Karpas-422 (cell line): ENCODE measurements at regions not wholly inside any gene's neighbourhood (a gene's known extent, or its start where the extent isn't known, plus 50 kb on each side); places are given as distances from the start of the nearest gene placed in this dataset.
"Not testable (repeated sequence)": the region's sequence is repeated elsewhere in the genome, so short reads cannot be mapped to it uniquely, and the experiment has no call there.

Source experiments
- DNase-seq: peaks from one replicate; pipeline ENCODE4 v3.0.0-alpha.2; 2015
- H2AFZ ChIP-seq: fragments of 200-600 bp; sonication (generic); 2 replicates; pipeline ENCODE4 v1.6.1; 2014; ENCODE audit warnings: antibody characterized with exemption, low read length, mixed read lengths
- H3K27ac ChIP-seq: fragments of 200-600 bp; sonication (generic); 2 replicates; pipeline ENCODE4 v1.5.1; 2014; ENCODE audit warnings: mild to moderate bottlenecking, low read length, moderate library complexity
- H3K27me3 ChIP-seq: fragments of 200-600 bp; sonication (generic); 2 replicates; pipeline ENCODE4 v1.6.1; 2014; ENCODE audit warnings: low read length, mixed read lengths
- H3K36me3 ChIP-seq: fragments of 200-600 bp; sonication (generic); 2 replicates; pipeline ENCODE4 v1.6.1; 2014; ENCODE audit warnings: low read length, mixed read lengths; ENCODE audit not compliant: insufficient read depth
- H3K4me1 ChIP-seq: fragments of 200-600 bp; sonication (generic); 2 replicates; pipeline ENCODE4 v1.6.1; 2014; ENCODE audit warnings: mild to moderate bottlenecking, low read length, mixed read lengths
- H3K4me2 ChIP-seq: fragments of 200-600 bp; sonication (generic); 2 replicates; pipeline ENCODE4 v1.6.1; 2014; ENCODE audit warnings: low read length, low read depth, mild to moderate bottlenecking; ENCODE audit not compliant: poor library complexity, severe bottlenecking
- H3K4me3 ChIP-seq: fragments of 200-600 bp; sonication (generic); 2 replicates; pipeline ENCODE4 v1.5.1; 2014; ENCODE audit warnings: mild to moderate bottlenecking, antibody characterized with exemption, low read length, mixed read lengths
- H3K79me2 ChIP-seq: fragments of 200-600 bp; sonication (generic); 2 replicates; pipeline ENCODE4 v1.6.1; 2014; ENCODE audit warnings: mild to moderate bottlenecking, low read length, mixed read lengths
- H3K9ac ChIP-seq: fragments of 200-600 bp; sonication (generic); 2 replicates; pipeline ENCODE4 v1.6.0; 2014; ENCODE audit warnings: low read length
- H3K9me2 ChIP-seq: fragments of 200-600 bp; sonication (generic), shearing (Covaris generic); replicated peaks from 2 replicates; pipeline ENCODE4 v1.6.0; 2014; ENCODE audit warnings: mild to moderate bottlenecking, low read length, moderate library complexity; ENCODE audit not compliant: insufficient read depth
- H3K9me3 ChIP-seq: fragments of 300-700, 200-600 bp; sonication (generic); 2 replicates; pipeline ENCODE4 v1.6.1; 2014; ENCODE audit warnings: low read length, mixed read lengths
- H4K20me1 ChIP-seq: fragments of 200-600 bp; sonication (generic); 2 replicates; pipeline ENCODE4 v1.6.1; 2014; ENCODE audit warnings: mild to moderate bottlenecking, antibody characterized with exemption, low read length, low read depth; ENCODE audit not compliant: insufficient read depth

DNA sequence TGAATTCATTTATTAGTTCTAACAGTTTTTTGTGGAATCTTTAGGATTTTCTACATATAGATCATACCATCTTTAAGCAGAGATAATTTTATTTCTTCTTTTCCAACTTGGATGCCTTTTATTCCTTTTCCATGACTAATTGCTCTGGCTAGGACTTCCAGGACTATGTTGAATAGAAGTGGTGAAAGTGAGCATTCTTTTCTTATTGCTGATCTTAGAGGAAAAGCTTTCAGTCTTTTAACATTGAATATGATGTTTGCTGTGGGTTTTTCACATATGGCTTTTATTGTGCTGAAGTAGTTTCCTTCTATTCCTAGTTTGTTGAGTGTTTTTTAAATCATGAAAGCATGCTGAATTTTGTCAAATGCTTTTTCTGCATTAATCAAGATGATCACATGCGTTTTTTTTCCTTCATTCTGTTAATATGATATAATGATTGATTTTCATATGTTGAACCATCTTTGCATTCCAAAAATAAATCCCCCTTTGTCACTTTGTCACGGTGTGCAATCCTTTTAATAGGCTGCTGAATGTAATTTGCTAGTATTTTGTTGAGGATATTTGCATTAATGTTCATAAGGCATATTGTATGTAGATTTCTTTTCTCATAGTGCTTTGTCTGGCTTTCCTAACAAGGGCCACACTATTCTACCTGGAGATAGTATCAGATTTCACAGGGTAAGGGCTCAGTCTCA lies 92.9 kb downstream of the ZNF467 start:
- no peak overlapping the region for H3K27ac ChIP-seq
- H3K4me2 ChIP-seq = no peak overlapping the region
- no peak overlapping the region for H3K4me3 ChIP-seq
- H3K4me1 ChIP-seq = peaks cover 8% of the 10 kb centered on the region
- H2AFZ ChIP-seq = no peak overlapping the region
- no peaks in the 10 kb centered on the region for H3K79me2 ChIP-seq
- peaks cover 11% of the 10 kb centered on the region for H3K9me3 ChIP-seq
- DNase-seq = no peak
- H3K9ac ChIP-seq = no peak overlapping the region
- H4K20me1 ChIP-seq = no peaks in the 10 kb centered on the region
- H3K27me3 ChIP-seq = peaks cover 6% of the 10 kb centered on the region; the same call in 1 of the 2 replicates
- no peaks in the 10 kb centered on the region for H3K9me2 ChIP-seq
- no peaks in the 10 kb centered on the region for H3K36me3 ChIP-seq

DNA sequence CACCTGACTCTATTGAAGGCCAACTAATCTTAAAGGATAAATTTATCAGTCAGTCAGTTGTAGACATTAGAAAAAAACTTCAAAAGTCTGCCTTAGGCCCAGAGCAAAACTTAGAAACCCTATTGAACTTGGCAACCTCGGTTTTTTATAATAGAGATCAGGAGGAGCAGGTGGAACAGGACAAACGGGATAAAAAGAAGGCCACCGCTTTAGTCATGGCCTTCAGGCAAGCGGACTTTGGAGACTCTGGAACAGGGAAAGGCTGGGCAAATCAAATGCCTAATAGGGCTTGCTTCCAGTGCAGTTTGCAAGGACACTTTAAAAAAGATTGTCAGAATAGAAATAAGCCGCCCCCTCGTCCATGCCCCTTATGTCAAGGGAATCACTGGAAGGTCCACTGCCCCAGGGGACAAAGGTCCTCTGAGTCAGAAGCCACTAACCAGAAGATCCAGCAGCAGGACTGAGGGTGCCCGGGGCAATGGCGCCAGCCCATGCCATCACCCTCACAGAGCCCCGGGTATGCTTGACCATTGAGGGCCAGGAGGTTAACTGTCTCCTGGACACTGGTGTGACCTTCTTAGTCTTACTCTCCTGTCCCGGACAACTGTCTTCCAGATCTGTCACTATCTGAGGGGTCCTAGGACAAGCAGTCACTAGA lies 98.5 kb downstream of the ZNF467 start:
- not testable (repeated sequence) for H3K79me2 ChIP-seq, H3K9ac ChIP-seq, DNase-seq, H3K4me1 ChIP-seq, H3K4me3 ChIP-seq, H3K9me3 ChIP-seq, H3K36me3 ChIP-seq, H3K27ac ChIP-seq, H4K20me1 ChIP-seq, H3K4me2 ChIP-seq, H2AFZ ChIP-seq, H3K27me3 ChIP-seq, H3K9me2 ChIP-seq

DNA sequence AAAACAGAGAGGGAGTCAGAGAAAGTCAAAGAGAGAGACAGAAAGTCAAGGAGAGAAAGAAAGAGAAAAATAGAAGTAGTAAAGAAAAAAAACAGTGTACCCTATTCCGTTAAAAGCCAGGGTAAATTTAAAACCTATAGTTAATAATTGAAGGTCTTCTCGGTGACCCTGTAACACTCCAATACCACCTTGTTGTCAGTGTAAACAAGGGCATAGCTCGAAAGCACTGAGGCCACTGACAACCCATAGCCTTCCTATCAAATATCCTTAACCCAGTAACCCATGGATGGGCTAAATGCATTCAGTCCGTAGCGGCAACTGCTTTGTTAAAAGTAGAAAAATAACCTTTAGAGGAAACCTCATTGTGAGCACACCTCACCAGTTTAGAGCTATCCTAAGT lies 100.4 kb downstream of the ZNF467 start:
- Histone ChIP-seq H2AFZ (no peak overlapping the region), H3K4me3 (no peak overlapping the region), H3K36me3 (no peaks in the 10 kb centered on the region), H3K4me2 (no peak overlapping the region), H4K20me1 (no peaks in the 10 kb centered on the region), H3K9me2 (no peaks in the 10 kb centered on the region), H3K79me2 (no peaks in the 10 kb centered on the region), H3K27ac (no peak overlapping the region), H3K4me1 (no peaks in the 10 kb centered on the region), H3K9ac (no peak overlapping the region), H3K27me3 (no peaks in the 10 kb centered on the region), H3K9me3 (no peaks in the 10 kb centered on the region)
- DNase-seq = no peak

DNA sequence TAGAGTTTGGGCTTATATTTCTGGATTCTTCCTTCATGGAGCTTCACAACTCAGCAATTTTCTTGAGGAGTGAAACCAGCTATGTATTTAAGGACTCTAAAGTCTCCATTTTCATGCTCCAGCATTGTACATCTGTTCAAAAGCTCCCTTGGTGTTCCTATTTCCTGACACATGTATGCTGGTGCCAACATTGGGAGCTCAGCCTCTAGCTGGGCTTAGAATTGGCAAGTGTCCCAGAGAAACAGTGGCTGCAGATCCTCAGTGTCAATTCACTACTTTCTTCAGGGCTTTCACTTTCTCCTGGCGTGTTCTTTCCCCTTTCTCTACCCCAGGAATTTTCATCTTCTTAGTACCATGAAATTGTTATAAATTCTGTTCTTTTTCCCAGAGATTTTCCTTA lies 103.1 kb downstream of the ZNF467 start:
- H3K27me3 ChIP-seq = no peaks in the 10 kb centered on the region
- H3K27ac ChIP-seq = no peak overlapping the region
- no peak overlapping the region for H3K4me2 ChIP-seq
- H2AFZ ChIP-seq = no peak overlapping the region
- no peak overlapping the region for H3K4me3 ChIP-seq
- no peaks in the 10 kb centered on the region for H3K4me1 ChIP-seq
- no peaks in the 10 kb centered on the region for H4K20me1 ChIP-seq
- H3K79me2 ChIP-seq = no peaks in the 10 kb centered on the region
- no peaks in the 10 kb centered on the region for H3K9me2 ChIP-seq
- no peak overlapping the region for H3K9ac ChIP-seq
- H3K36me3 ChIP-seq = no peaks in the 10 kb centered on the region
- no peak for DNase-seq
- no peaks in the 10 kb centered on the region for H3K9me3 ChIP-seq

DNA sequence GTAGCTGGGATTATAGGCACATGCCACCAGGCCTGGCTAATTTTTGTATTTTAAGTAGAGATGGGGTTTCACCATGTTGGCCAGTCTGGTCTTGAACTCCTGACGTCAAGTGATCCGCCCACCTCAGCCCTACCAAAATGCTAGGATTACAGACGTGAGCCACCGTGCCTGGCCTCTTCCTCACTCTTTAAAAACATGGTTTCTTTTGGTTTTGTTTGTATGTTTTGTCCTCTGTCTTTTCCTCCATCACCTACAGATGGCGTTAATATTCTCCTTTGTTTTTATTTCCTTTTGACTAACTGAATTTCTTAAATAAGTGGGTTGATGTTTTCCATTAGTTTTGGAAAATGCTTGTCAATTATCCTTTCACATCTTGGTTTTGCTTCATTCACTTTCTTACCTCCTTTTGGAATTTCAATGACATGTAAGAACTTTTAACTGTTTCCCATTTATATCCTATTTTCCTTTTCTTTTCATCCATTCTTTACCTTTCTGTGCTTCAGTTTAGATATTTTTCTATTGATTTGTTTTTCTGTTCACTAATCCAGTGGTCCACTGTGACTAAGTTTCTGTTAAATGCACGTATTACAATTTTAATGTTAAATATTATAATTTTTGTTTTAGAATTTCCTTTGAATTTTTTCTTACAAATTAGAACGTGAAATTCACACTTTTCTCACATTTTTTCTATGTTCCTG lies 104.1 kb downstream of the ZNF467 start:
- Histone ChIP-seq H3K79me2 (no peaks in the 10 kb centered on the region), H3K9ac (no peak overlapping the region), H3K4me1 (no peaks in the 10 kb centered on the region), H3K4me2 (no peak overlapping the region), H3K27ac (no peak overlapping the region), H3K4me3 (no peak overlapping the region), H3K9me3 (no peaks in the 10 kb centered on the region), H4K20me1 (no peaks in the 10 kb centered on the region), H2AFZ (no peak overlapping the region), H3K9me2 (no peaks in the 10 kb centered on the region), H3K36me3 (no peaks in the 10 kb centered on the region), H3K27me3 (no peaks in the 10 kb centered on the region)
- DNase-seq = peak; percentile 50

DNA sequence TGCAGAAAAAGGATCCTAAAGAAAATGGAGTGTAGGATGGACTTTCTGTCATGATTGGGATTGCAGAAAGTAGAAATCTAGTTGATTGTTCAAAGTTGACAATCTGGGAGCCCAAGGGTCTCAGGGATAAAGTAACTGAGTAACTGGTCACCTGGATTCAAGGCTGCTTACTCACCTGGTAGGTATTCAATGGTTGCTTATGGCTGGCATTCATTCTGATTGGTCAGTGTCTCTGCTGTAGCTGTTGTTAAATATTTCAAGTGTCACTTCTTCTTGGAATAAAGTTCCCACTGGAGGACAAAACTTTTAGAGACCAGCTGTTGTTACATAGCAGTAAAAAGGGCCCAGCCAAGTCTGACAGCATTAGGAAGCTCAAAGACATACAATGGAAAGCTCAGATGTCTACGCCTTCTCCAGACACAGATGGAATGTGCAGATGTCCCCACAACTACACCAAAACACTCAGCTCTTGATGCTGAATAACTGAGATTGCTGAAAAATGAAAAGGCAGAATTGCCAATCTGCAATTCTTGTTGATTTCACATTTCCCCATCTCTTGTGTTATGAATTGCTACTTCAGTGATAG lies 106.9 kb downstream of the ZNF467 start:
- Histone ChIP-seq H3K4me1 (no peaks in the 10 kb centered on the region), H4K20me1 (no peaks in the 10 kb centered on the region), H3K9ac (no peak overlapping the region), H3K4me3 (no peak overlapping the region), H3K4me2 (no peak overlapping the region), H3K27me3 (0 out of 2 replicates have a peak, but pooled peaks cover 4% of the 10 kb centered on the region), H3K36me3 (no peaks in the 10 kb centered on the region), H3K9me2 (no peaks in the 10 kb centered on the region), H2AFZ (no peak overlapping the region), H3K27ac (no peak overlapping the region), H3K9me3 (no peaks in the 10 kb centered on the region), H3K79me2 (no peaks in the 10 kb centered on the region)
- DNase-seq = no peak

DNA sequence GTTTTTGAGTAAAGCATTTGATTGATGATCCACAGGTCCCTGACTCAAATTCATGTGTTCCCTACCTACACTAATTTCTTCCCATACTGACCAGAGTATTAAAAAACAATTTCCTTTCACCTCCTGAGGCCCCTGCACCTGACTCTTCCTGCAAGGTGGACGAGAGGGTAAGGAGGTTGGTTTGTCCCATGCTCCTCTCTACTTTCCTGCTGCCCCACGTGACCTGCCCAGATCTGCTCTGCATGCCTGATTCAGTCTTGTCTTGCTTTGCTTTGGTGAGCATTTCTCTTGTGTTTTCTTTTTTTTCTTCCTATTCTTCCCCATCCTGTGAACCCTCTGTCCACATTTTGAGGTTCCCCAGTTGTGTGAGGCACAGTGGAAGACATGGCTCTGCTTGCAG lies 107.8 kb downstream of the ZNF467 start:
- not testable (repeated sequence) for H2AFZ ChIP-seq, H3K9me3 ChIP-seq, H3K4me3 ChIP-seq, DNase-seq, H3K79me2 ChIP-seq, H3K4me1 ChIP-seq, H3K4me2 ChIP-seq, H3K27ac ChIP-seq, H3K27me3 ChIP-seq, H3K36me3 ChIP-seq, H4K20me1 ChIP-seq, H3K9me2 ChIP-seq, H3K9ac ChIP-seq

DNA sequence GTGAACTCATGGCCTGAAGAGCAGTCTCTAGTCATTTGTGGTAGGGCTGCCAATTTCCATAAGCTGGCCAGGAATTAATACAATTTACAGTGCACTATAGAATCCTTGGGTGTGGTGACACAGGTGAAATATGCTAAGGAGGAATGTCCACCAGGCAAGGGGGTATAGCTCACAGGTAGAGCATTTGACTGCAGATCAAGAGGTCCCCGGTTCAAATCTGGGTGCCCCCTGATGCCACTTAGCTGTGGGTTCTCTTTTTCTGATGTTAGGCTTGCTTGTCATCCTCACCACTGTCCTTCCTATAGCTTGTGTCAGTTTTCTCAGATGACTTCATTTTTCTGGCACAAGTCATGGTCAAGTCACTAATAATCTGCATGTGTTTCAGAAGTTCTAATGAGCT lies 108.7 kb downstream of the ZNF467 start:
- Histone ChIP-seq H3K27me3 (0 out of 2 replicates have a peak, but pooled peaks cover 4% of the 10 kb centered on the region), H4K20me1 (no peaks in the 10 kb centered on the region), H2AFZ (no peak overlapping the region), H3K27ac (no peak overlapping the region), H3K4me3 (no peak overlapping the region), H3K9me2 (no peaks in the 10 kb centered on the region), H3K9me3 (no peaks in the 10 kb centered on the region), H3K9ac (no peak overlapping the region), H3K4me1 (no peaks in the 10 kb centered on the region), H3K36me3 (no peaks in the 10 kb centered on the region), H3K4me2 (no peak overlapping the region), H3K79me2 (no peaks in the 10 kb centered on the region)
- DNase-seq = no peak
